GM21367 (cell line): ENCODE measurements at regions not wholly inside any gene's neighbourhood (a gene's known extent, or its start where the extent isn't known, plus 50 kb on each side); places are given as distances from the start of the nearest gene placed in this dataset.
A peak's percentile ranks its signal among the peaks of the same experiment; 100 is the strongest.

ENCODE experiments used
- ATAC-seq: cut with Tn5 transposase; IDR thresholded peaks from one replicate; pipeline ENCODE4 v1.9.1; 2021; ENCODE audit not compliant: unreplicated experiment

DNA sequence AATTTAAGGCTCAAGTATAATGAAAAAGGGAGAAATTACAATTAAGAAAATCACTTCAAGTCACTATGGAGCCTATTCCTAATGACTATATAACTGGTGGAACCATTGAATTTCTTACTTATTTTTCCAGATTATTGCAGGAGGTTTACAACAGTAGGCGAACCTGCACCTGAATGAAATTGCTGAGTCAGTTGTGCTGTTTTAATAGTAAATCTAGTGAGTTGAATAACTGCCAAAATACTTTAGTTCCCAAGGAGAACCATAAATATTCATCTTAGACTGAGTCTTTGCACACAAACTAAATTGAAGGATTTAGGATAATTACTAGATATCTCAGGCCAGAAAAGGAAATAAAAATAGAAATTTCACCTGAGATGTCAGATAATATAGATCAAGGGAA is 1052.8 kb downstream of the NAALADL2 start:
- no peak for ATAC-seq

DNA sequence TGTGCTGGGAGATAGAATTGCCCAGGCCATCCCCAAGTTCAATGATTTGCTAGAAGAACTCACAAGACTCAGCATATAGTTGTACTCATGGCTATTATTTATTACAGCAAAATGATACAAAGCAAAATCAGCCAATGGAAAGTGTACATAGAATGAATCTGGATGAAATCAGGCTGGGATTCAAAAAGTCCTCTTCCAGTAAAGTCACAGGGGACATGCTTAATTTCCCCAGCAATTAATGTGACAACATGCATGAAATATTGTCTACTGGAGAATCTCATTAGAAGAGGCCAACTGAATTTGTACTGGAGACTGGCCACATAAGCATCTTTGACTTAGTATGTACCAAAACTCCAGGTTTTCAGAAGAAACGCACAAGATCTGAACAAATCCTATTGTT is 1043.1 kb downstream of the NAALADL2 start:
- no peak for ATAC-seq

DNA sequence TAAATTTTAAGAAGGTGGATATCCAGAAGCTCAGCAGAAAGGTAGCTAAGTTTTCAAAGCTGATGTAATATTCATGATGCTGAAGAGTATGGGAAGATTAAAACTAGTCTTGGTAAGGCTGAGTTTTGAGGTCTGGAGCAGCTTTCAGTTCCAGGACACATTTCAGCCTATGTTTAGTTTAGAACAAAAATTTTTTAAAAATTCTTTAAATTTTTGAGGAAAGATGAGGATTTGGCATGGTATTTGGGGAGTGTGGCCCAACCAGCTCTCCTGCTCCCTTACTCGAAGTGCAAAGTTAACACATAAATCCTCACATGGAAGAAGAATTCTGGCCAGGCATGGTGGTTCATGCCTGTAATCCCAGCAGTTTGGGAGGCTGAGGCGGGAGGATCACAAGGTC is 1039.1 kb downstream of the NAALADL2 start:
- ATAC-seq: no peak

DNA sequence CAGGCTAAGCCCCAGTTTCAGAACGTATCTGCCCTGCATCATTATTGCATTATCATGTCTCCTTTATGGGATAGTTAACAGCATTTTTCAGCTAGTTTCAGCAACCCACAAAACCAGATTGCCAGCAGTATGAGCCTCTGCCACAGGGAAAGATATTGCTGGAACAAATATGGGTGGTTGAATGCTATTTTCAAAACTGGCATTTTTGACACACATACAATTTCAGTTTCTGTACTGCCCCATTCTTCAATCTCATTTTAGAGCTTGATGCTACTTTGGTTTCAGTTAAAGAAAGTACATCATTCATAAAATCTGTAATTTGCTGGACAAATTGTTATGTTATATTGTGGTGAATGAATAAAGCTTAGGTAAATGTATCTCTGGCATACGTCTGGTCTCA is 1037.5 kb downstream of the NAALADL2 start:
- no peak for ATAC-seq

DNA sequence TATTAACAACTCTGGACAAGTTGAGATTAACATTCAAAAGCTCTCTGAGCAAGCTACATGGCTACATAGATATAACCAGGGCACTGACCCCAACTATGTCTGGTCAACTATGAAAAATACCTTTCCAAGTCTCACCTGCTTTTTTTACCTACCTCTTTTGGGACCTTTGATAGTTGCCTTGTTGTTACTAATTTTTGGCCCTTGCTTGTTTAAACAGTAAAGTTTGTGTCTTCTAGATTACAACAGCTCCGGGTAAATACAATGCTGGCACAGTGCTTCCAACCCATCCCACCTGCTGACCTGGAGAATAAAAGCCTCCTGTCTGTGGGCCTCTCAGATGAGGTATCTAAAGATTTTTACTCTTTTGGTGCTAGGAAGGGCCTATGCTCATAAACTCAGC is 1036.6 kb downstream of the NAALADL2 start:
- no peak for ATAC-seq

DNA sequence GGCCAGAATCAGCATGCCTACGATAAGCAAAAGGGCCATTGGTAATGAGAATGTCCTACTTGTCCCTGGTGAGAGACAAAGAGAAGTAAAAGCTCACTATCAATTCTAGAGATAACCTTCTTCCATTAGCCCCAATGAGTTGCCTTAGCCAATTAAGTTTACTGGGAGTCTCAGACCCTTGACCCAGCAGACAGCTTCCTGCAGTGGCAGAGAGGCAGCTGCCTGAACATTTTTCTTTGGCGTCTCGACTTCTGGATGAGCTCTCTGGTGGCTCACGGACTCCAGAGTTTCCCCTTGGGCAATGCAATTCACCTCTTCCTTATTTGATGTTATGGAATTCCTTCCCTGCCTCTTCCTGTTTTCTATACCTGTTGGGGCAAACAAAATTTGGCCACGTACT is 1034.4 kb downstream of the NAALADL2 start:
- ATAC-seq: no peak

DNA sequence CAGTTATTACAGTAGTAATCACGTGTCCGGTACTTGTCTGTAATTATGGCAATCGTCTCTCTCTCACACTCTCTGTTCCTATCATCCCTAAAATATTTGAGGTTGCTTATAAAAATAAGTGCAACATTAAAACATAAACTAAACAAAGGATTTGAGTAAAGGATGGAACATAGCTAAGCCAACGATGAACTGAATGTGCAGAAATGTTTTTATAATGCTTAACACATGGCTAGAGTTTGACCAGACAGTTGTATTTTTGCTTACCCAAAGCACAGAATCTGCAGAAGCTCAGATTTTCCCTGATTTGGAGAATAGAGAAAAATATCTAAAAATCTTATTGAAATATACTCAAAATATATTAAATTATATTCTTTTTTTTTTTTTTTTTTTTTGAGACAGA is 1030.9 kb downstream of the NAALADL2 start:
- ATAC-seq: no peak

DNA sequence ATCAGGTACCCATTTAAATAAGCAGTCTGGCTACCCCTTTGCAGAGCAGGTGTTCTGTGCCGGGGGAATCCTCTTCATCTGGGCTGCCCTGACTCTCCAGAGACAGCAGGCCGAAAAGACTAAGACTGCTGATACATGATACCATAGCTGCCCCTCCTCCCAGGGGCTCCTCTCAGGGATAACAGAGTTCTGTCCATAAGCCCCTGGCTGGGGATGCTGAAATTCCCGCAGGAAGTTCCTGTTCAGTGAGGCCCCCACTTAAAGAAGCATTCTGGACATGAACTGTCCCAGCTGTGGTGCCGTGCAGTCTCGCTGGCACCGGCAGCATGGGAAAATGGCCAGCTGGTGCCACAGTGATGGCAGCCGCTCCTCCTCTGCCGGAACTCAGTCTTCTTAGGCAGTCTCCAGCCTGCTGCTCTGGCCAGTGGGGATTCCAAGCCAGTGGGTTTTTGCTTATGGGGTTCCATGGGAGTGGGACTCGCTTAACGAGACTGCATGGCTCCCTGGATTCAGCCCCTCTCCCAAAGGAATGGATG is 1026.2 kb downstream of the NAALADL2 start:
- no peak for ATAC-seq

DNA sequence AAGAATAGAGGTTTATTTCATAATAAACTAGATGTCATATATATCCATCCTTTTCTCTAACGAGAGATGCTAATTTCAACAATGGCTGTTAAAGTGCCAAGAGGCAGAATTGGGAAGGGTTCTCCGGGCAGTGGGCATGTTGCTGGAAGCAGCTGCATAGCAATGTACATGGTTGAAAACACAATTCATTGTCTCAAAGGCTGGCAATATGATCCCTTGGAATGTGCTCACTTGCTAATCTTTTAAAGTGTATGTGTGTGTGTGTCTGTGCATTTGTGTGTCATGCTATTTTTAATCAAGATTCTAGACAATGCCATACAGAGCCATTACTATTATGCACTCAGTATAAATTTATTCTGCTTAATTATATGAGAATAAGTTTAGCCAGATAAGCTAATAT is 1020.3 kb downstream of the NAALADL2 start:
- ATAC-seq: no peak

DNA sequence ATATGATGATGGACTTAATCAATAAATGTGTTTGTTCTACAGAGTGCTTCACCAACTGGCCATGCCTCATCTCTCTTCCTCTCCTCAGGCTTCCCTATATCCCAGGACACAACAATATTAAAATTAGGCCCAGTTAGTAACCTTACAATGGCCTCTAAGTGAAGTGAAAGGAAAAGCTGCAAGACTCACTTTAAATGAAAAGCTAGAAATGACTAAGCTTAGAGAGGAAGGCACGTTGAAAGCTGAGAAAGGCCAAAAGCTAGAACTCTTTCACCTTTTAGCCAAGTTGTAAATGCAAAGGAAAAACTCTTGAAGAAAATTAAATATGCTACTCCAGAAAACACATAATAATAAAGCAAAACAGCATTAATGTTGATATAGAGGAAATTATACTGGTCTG is 1010.3 kb downstream of the NAALADL2 start:
- ATAC-seq: peak; percentile 85

DNA sequence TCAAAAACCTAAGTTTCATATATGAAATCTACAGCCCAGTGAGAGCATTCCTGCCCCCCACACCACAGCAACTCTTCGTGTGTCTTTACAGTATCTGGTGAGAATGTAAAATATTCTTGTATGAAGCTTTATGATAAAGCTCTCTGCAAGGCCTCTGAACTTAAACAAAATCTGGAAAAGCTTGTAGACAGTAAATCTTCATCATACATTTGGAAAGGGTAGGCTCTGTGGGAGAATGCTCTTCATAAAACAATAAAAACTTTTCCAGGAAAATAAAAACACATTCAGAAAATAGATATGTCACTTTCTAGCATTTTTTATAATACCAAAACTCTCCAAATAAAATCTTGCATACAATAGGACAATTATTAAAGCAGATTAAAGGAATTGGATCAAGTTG is 1009.5 kb downstream of the NAALADL2 start:
- no peak for ATAC-seq

DNA sequence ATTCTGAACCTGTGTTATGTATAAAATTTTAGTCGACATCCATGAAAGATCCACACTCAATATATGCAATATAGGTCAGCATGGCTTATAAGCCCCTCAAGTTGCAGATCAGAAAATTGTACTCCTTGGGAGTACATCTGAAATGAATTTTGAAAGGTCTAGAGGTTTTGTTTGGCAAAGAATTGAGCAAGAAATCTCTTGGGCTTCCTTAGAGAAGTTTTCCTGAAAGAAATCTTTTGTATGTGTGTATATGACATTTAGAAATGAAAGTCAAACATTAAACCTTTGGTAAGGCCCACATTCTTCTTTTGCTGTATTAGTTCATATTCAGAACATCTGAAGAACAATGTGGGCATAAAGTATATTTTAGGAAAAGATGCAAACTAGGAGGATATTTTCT is 1006.6 kb downstream of the NAALADL2 start:
- ATAC-seq: no peak

DNA sequence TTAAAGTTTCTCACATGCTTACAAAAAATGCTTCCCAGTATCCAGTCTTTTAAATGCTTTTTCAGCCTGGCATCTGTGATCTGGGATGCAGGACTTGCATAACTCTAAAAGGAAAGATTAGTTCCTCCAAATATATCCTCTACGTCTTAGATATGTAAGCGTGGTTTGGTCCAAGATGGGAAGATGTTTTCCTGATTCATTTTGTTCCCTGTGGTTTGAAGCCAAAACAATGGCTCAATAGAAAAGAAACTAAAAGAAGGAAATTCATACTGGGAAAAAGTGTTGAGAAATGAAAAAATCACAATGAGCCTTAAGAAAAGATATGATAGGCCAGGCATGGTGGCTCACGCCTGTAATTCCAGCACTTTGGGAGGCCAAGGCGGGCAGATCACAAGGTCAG is 1002.8 kb downstream of the NAALADL2 start:
- ATAC-seq: no peak
